Activated CD4-positive, alpha-beta T cell treated with anti-CD3 and anti-CD28 coated beads, Interleukin-2, amount 50 U/mL, for 16 hours (primary cell): ENCODE measurements at regions not wholly inside any gene's neighbourhood (a gene's known extent, or its start where the extent isn't known, plus 50 kb on each side); places are given as distances from the start of the nearest gene placed in this dataset.

Source experiments
- DNase-seq: peaks from one replicate; pipeline ENCODE4 v3.0.0-alpha.2; 2020

- no peak for DNase-seq
Observed at GRCh38 chr3:67290438-67290837, 292.3 kb downstream of the KBTBD8 start.

- DNase-seq = no peak
Observed at GRCh38 chr3:67291287-67292252, 293.5 kb downstream of the KBTBD8 start.

GRCh38 chr3:67292356-67293121, 294.4 kb downstream of the KBTBD8 start:
- no peak for DNase-seq

GRCh38 chr3:67294341-67294740, 296.2 kb downstream of the KBTBD8 start:
- no peak for DNase-seq

GRCh38 chr3:67296039-67296892, 298.2 kb downstream of the KBTBD8 start:
- no peak for DNase-seq

- DNase-seq = no peak
Observed at GRCh38 chr3:67297715-67298475, 299.8 kb downstream of the KBTBD8 start.

- DNase-seq = no peak
Observed at GRCh38 chr3:67301556-67301955, 303.4 kb downstream of the KBTBD8 start.

GRCh38 chr3:67302489-67302888, 304.4 kb downstream of the KBTBD8 start:
- no peak for DNase-seq

GRCh38 chr3:67305160-67305559, 307.1 kb downstream of the KBTBD8 start:
- DNase-seq = no peak

GRCh38 chr3:67305922-67306321, 307.8 kb downstream of the KBTBD8 start:
- DNase-seq = no peak

- DNase-seq = no peak
Observed at GRCh38 chr3:67311440-67311839, 313.3 kb downstream of the KBTBD8 start.

GRCh38 chr3:67312155-67312554, 314.0 kb downstream of the KBTBD8 start:
- DNase-seq = no peak

GRCh38 chr3:67318162-67318561, 320.1 kb downstream of the KBTBD8 start:
- DNase-seq = no peak

- DNase-seq = no peak
Observed at GRCh38 chr3:67324554-67324953, 326.4 kb downstream of the KBTBD8 start.
